ENCODE measurements at regions not wholly inside any gene's neighbourhood (a gene's known extent, or its start where the extent isn't known, plus 50 kb on each side); places are given as distances from the start of the nearest gene placed in this dataset.

GRCh38 chr2:173589604-173590275 is 235.1 kb downstream of the CDCA7 start:
- DNase-seq (ENCODE audit: insufficient read length, low spot score) (no peak), FAIRE-seq (no peak)
- no peak for TF ChIP-seq POLR2AphosphoS5 (IDR thresholded peaks at IDR 0.05; ENCODE audit: low read depth, low read length)
- no peak for TF ChIP-seq SPI1 (IDR thresholded peaks at IDR 0.05; ENCODE audit: low read depth, low read length)
- TF ChIP-seq TAF1 (IDR thresholded peaks at IDR 0.05; ENCODE audit: low read depth, low read length), result no peak
- no peak for TF ChIP-seq POU2F2 (IDR thresholded peaks at IDR 0.05; ENCODE audit: low read depth, low read length)
- no peak for TF ChIP-seq PAX5 (IDR thresholded peaks at IDR 0.05; ENCODE audit: insufficient read depth, low read length, severe bottlenecking)
- TF ChIP-seq POLR2A (IDR thresholded peaks at IDR 0.05; ENCODE audit: low read depth, low read length), result no peak

GRCh38 chr2:173590276-173590861 is 235.7 kb downstream of the CDCA7 start:
- no peak for DNase-seq (ENCODE audit: insufficient read length, low spot score)
- no peak for FAIRE-seq
- TF ChIP-seq POLR2AphosphoS5 (IDR thresholded peaks at IDR 0.05; ENCODE audit: low read depth, low read length) (no peak), PAX5 (IDR thresholded peaks at IDR 0.05; ENCODE audit: insufficient read depth, low read length, severe bottlenecking) (no peak), POU2F2 (IDR thresholded peaks at IDR 0.05; ENCODE audit: low read depth, low read length) (no peak), POLR2A (IDR thresholded peaks at IDR 0.05; ENCODE audit: low read depth, low read length) (no peak), TAF1 (IDR thresholded peaks at IDR 0.05; ENCODE audit: low read depth, low read length) (no peak)

GRCh38 chr2:173593109-173593508 is 238.4 kb downstream of the CDCA7 start:
- FAIRE-seq (no peak), DNase-seq (ENCODE audit: insufficient read length, low spot score) (no peak)
- TF ChIP-seq TAF1 (IDR thresholded peaks at IDR 0.05; ENCODE audit: low read depth, low read length), result no peak
- TF ChIP-seq PAX5 (IDR thresholded peaks at IDR 0.05; ENCODE audit: insufficient read depth, low read length, severe bottlenecking), result no peak
- no peak for TF ChIP-seq SPI1 (IDR thresholded peaks at IDR 0.05; ENCODE audit: low read depth, low read length)
- TF ChIP-seq POLR2AphosphoS5 (IDR thresholded peaks at IDR 0.05; ENCODE audit: low read depth, low read length), result no peak
- TF ChIP-seq POLR2A (IDR thresholded peaks at IDR 0.05; ENCODE audit: low read depth, low read length), result no peak
- no peak for TF ChIP-seq POU2F2 (IDR thresholded peaks at IDR 0.05; ENCODE audit: low read depth, low read length)

GRCh38 chr2:173596244-173596643 is 241.6 kb downstream of the CDCA7 start:
- DNase-seq (ENCODE audit: insufficient read length, low spot score) (no peak), FAIRE-seq (no peak)
- TF ChIP-seq PAX5 (IDR thresholded peaks at IDR 0.05; ENCODE audit: insufficient read depth, low read length, severe bottlenecking) (no peak), SPI1 (IDR thresholded peaks at IDR 0.05; ENCODE audit: low read depth, low read length) (no peak), POLR2AphosphoS5 (IDR thresholded peaks at IDR 0.05; ENCODE audit: low read depth, low read length) (no peak), POLR2A (IDR thresholded peaks at IDR 0.05; ENCODE audit: low read depth, low read length) (no peak), TAF1 (IDR thresholded peaks at IDR 0.05; ENCODE audit: low read depth, low read length) (no peak), POU2F2 (IDR thresholded peaks at IDR 0.05; ENCODE audit: low read depth, low read length) (no peak)

- DNase-seq (ENCODE audit: insufficient read length, low spot score) (no peak), FAIRE-seq (no peak)
- TF ChIP-seq TAF1 (IDR thresholded peaks at IDR 0.05; ENCODE audit: low read depth, low read length) (no peak), POLR2A (IDR thresholded peaks at IDR 0.05; ENCODE audit: low read depth, low read length) (no peak), PAX5 (IDR thresholded peaks at IDR 0.05; ENCODE audit: insufficient read depth, low read length, severe bottlenecking) (no peak), POU2F2 (IDR thresholded peaks at IDR 0.05; ENCODE audit: low read depth, low read length) (no peak), SPI1 (IDR thresholded peaks at IDR 0.05; ENCODE audit: low read depth, low read length) (no peak), POLR2AphosphoS5 (IDR thresholded peaks at IDR 0.05; ENCODE audit: low read depth, low read length) (no peak)
Measured at GRCh38 chr2:173598525-173598924, 243.9 kb downstream of the CDCA7 start.

- no peak for FAIRE-seq
- TF ChIP-seq SPI1 (IDR thresholded peaks at IDR 0.05; ENCODE audit: low read depth, low read length), result no peak
- no peak for TF ChIP-seq POLR2AphosphoS5 (IDR thresholded peaks at IDR 0.05; ENCODE audit: low read depth, low read length)
- TF ChIP-seq POLR2A (IDR thresholded peaks at IDR 0.05; ENCODE audit: low read depth, low read length), result no peak
- no peak for TF ChIP-seq PAX5 (IDR thresholded peaks at IDR 0.05; ENCODE audit: insufficient read depth, low read length, severe bottlenecking)
- TF ChIP-seq POU2F2 (IDR thresholded peaks at IDR 0.05; ENCODE audit: low read depth, low read length), result no peak
- no peak for DNase-seq (ENCODE audit: insufficient read length, low spot score)
Measured at GRCh38 chr2:173599821-173600359, 245.2 kb downstream of the CDCA7 start.

- no peak for FAIRE-seq
Measured at GRCh38 chr2:173602153-173602795, 247.6 kb downstream of the CDCA7 start.

GRCh38 chr2:173605994-173606393 is 251.3 kb downstream of the CDCA7 start:
- DNase-seq (ENCODE audit: insufficient read length, low spot score) (no peak), FAIRE-seq (no peak)
- TF ChIP-seq POU2F2 (IDR thresholded peaks at IDR 0.05; ENCODE audit: low read depth, low read length) (no peak), PAX5 (IDR thresholded peaks at IDR 0.05; ENCODE audit: insufficient read depth, low read length, severe bottlenecking) (no peak), POLR2AphosphoS5 (IDR thresholded peaks at IDR 0.05; ENCODE audit: low read depth, low read length) (no peak), TAF1 (IDR thresholded peaks at IDR 0.05; ENCODE audit: low read depth, low read length) (no peak), SPI1 (IDR thresholded peaks at IDR 0.05; ENCODE audit: low read depth, low read length) (no peak), POLR2A (IDR thresholded peaks at IDR 0.05; ENCODE audit: low read depth, low read length) (no peak)

More at GRCh38 chr2:173602153-173602795, 247.6 kb downstream of the CDCA7 start:
- TF ChIP-seq TAF1 (IDR thresholded peaks at IDR 0.05; ENCODE audit: low read depth, low read length), result no peak
- TF ChIP-seq SPI1 (IDR thresholded peaks at IDR 0.05; ENCODE audit: low read depth, low read length), result no peak
- no peak for DNase-seq (ENCODE audit: insufficient read length, low spot score)

GRCh38 chr2:173606619-173607248 is 252.1 kb downstream of the CDCA7 start:
- no peak for DNase-seq (ENCODE audit: insufficient read length, low spot score)
- TF ChIP-seq POLR2A (IDR thresholded peaks at IDR 0.05; ENCODE audit: low read depth, low read length) (no peak), TAF1 (IDR thresholded peaks at IDR 0.05; ENCODE audit: low read depth, low read length) (no peak), POU2F2 (IDR thresholded peaks at IDR 0.05; ENCODE audit: low read depth, low read length) (no peak), POLR2AphosphoS5 (IDR thresholded peaks at IDR 0.05; ENCODE audit: low read depth, low read length) (no peak), PAX5 (IDR thresholded peaks at IDR 0.05; ENCODE audit: insufficient read depth, low read length, severe bottlenecking) (no peak), SPI1 (IDR thresholded peaks at IDR 0.05; ENCODE audit: low read depth, low read length) (no peak)
- no peak for FAIRE-seq

Measured in GM12891 (cell line).